Activated CD4-positive, alpha-beta T cell treated with anti-CD3 and anti-CD28 coated beads, Interleukin-2, Interleukin-6, amounts not matched to agents 100 ng/mL and 50 ng/mL, durations not matched to agents 16 hours and 8 hours (primary cell): ENCODE measurements at regions not wholly inside any gene's neighbourhood (a gene's known extent, or its start where the extent isn't known, plus 50 kb on each side); places are given as distances from the start of the nearest gene placed in this dataset.
"Not testable (repeated sequence)": the region's sequence is repeated elsewhere in the genome, so short reads cannot be mapped to it uniquely, and the experiment has no call there.

Experiments used
- DNase-seq: peaks from one replicate; pipeline ENCODE4 v3.0.0-alpha.2; 2020

- peak; percentile 58 for DNase-seq
Measured at GRCh38 chr1:208652296-208653160, 408.3 kb upstream of the PLXNA2 start.

- DNase-seq: no peak
Measured at GRCh38 chr1:208653426-208653825, 409.2 kb upstream of the PLXNA2 start.

DNA sequence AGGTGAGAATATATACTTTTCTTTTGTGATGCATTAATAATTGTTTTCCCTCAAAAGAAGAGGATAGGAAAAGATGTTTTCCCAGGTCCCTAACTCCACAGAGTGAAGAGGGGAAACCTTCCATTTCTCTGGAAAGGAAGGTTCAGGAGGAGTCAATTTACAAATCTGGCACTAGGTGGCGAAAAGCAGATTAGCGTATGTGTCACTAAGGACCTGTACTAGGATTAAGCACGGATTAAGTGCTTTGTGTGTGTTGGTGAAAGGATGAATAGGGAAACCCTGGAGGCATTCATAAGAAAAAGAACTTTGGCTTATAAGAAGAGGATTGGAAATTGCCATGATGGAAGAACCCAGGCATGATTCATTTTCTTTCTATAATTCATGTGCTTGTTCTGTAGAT, 410.1 kb upstream of the PLXNA2 start:
- DNase-seq: peak; percentile 11

GRCh38 chr1:208665936-208666335, 421.8 kb upstream of the PLXNA2 start:
- no peak for DNase-seq

- DNase-seq: no peak
Measured at GRCh38 chr1:208668991-208669390, 424.8 kb upstream of the PLXNA2 start.

- no peak for DNase-seq
Measured at GRCh38 chr1:208670778-208671177, 426.6 kb upstream of the PLXNA2 start.

DNA sequence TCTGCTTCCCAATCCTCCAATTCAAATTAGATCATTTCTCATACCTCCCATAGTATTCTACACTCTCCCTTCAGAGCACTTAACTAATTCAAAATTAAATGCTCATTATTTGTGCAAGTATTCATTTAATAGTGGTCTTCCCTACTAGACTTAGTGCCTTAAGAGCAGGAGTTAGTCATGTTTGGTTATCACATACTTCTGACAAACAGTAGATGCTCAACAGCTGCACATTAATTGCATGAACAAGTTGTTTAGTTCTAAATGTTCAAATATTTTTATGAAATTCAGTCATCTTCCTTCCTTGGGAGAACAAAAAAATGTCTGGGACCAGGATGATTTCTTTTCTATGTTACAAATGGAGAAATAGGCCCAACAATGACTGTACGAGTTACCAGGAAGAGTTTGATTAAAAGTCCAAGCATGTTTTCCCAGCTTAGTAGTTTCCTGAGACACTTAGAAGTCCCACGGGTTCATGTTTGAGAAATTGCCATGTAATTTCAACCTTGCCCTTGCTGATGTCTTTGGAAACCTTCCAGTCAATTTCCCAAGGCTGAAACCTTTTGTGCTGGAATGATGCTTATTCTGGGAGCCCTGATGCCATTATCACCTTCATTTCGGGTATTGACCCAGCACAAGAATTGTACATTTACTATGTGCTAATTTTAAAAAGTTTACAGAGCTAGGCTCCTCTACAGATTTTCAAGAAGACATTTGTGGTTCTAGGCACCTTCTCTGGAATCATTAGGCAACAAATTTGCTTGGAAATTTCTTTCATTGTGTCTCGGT, 437.9 kb upstream of the PLXNA2 start:
- no peak for DNase-seq

GRCh38 chr1:208682664-208683013, 438.5 kb upstream of the PLXNA2 start:
- DNase-seq: no peak

- no peak for DNase-seq
Measured at GRCh38 chr1:208683141-208683540, 439.0 kb upstream of the PLXNA2 start.

DNA sequence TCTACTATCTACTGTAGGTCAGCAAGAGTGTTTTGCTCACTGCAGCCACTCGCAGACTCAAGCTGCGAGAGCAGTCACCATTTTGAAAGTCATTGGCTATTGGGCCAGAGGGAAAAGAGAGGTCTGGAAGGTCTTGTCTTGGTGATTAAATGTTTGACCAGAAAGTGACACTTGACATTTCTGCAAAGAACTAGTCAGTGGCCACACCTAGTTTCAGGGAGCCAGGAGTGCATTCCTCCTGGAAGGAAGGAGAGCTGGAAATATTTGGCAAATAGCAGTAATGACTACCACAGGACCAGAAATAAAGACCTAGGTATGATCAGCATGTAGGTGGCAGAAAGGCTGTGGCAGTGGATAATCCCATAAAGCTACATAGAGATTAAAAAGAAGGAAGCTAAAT, 440.0 kb upstream of the PLXNA2 start:
- no peak for DNase-seq

DNA sequence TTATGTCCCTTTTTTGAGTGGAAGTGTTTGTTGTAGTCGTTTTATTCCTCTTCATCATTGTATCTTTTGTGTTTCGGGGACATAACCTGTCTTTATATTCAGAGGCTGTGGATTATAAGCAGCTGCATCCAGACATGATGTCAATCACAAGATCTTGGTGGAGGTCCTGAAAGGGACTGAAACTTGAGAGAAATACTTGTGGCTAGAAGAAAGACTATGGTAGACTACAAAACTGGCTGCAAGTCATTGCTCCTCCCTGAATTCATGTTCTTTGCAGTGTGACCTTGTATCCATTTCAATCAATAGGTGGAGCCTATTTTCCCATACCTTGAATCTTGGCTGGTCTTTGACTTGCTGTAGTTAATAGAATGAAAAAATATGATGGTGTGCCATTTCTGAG, 442.4 kb upstream of the PLXNA2 start:
- DNase-seq: no peak

DNA sequence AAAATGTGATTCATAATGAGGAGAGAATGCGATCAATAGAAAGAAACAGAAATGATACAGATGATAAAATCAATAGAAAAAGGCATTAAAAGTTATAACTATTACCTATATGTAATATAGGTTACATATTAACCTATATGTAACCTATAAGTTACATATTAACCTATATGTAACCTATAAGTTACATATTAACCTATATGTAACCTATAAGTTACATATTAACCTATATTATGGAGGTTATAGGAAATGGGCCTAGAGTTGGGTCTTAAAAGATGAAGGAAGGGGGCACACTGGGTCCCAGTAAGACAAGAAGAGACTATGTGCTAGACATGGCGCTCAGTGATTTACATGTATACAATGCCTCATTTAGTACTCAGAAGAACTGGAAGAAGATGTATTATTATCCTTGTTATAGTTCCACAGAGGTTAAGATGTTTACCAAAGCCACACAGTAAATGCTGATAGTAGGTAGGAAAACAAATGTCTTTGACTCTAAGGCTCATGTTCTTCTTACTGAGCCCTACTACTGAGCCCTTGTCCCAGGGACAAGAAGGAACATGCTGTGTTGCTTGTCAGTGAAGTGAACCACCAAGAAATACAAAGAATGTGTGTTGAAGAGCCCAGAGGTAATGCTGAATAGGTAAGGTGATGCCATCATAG, 444.6 kb upstream of the PLXNA2 start:
- DNase-seq: no peak

- DNase-seq: no peak
Measured at GRCh38 chr1:208691012-208691411, 446.8 kb upstream of the PLXNA2 start.

GRCh38 chr1:208709981-208710380, 465.8 kb upstream of the PLXNA2 start:
- DNase-seq: no peak

GRCh38 chr1:208714323-208714722, 470.1 kb upstream of the PLXNA2 start:
- no peak for DNase-seq

DNA sequence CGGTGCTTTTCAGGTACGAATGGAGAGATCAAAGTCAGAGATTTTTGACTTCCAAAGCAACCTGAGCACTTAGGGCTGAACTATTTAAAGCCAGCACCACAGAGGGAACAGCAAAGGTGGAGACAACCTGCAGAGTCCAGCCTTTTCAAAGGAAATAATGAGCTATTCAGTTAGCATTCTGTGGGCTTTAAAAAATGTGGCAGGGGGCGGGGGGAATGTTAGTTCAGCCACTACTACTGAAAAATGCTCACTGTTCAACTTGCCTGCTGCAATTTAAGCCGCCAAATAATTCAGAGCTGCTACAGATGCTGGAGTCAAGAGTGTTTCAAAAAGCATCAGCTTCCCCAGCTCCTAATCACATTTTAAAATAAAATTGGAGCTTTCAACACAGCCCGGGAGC, 473.3 kb upstream of the PLXNA2 start:
- DNase-seq: no peak

DNA sequence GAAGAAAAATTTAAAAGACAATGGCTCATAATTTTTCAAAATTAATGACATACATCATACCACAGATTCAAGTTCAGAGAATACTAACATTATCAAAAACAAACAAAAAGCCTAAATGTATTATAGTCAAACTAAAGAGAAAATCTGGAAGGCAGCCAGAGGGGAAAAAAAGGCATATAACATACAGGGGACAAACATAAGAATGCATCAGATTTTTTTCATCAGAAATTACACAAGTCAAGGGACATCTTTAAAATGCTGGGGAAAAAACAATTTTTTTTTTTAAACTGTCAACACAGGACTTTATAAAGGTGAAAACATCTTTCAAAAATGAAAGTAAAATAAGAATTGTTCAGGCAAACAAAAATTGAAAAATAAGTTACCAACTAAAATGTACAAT, 478.4 kb upstream of the PLXNA2 start:
- DNase-seq: no peak

DNA sequence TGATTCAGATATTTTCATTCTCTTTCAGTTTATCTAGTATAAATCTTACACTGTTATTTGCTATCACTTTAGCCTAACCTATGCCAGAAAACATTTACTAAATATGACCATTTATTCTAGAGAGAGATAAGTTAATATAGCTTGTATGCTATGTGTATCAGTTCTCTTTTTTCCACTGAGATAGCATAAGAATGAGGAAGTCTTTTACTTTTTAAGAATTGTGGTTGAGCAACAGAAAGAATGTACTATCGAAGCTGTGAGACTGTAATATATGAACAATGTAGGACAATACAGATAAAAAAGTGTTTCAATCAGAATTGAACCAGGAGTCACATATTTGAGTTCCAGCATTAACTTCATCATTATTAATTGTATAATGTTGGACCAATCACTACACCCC, 479.9 kb upstream of the PLXNA2 start:
- no peak for DNase-seq

DNA sequence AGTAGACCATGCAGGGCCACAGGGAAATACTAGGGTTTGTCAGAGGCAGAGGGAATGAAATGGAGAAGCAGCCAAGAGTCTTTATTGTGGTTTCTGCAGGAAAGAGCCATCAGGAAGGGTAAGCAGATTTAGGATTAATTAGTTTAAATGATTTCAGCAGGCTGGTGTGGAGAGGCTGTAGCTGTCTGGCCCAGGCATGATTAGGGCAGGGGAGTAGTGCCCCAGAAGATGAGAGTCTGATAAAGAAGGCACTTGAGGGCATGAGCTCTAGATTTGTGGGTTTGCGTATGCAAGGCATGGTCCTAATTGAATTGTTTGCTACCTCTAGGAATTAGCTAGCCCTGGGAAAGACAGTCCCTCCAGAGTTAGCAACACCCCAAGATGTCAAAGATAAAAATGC, 484.6 kb upstream of the PLXNA2 start:
- DNase-seq: no peak

DNA sequence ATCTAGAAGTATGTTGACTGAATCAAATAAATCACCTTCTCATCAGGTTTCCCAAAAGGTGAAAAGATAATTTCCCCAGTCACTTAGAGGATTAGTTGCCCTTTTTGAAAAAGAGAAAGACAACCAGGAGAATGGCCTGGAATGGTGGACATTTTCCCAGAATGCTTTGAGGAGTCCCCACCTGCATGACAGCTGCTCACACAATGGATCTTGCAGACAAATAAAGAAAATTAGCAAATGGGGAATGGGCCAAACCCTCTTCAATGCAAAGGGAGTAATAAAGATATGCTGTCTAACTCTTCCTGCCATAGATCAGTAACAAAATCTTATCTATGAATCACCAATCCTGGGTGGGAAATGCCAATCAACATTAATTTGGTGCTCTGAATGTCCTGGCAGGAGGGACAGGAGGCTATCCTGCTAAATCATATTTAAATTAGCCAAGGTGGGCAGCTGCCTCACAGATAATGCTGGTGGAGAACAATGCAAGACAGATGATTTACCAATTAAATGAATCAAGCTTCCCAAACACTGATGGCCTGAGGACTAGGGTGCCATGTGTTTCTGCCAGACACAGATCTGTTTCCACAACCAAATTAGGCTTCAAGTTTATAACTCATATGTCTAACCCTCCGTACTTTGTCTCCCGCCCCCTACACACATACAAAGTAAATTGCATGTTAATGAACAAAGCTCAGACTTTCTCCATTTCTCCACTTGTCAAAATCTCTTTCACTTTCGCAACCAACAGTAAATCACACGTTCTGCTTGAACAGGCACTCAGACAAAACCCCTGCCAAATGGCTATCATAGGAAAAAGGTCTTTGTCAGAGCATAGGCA, 488.0 kb upstream of the PLXNA2 start:
- DNase-seq: peak; percentile 2

- DNase-seq: no peak
Measured at GRCh38 chr1:208737161-208737560, 493.0 kb upstream of the PLXNA2 start.

DNA sequence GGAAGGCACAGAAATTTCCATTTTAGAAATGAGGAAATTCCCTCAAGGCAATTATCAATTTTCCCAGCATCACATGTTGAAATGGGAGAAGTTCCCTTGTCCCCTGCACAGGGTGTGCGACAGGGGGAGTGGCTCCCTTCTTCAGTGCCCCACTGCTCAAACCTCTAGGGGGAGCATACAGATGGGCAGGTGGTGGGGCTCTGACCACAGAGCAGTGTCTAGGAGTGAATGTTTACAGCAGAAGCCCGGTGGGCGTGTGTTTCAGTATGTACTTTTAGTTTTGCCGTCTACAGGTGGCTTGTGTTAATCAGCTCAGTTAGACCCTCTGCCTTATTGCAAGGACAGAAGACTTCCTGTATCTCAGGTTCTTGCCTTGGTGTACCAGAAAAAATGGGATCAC, 493.7 kb upstream of the PLXNA2 start:
- DNase-seq: no peak

- not testable (repeated sequence) for DNase-seq
Measured at GRCh38 chr1:208739636-208740035, 495.5 kb upstream of the PLXNA2 start.
